ENCODE measurements at regions not wholly inside any gene's neighbourhood (a gene's known extent, or its start where the extent isn't known, plus 50 kb on each side); places are given as distances from the start of the nearest gene placed in this dataset.

GRCh38 chr1:232413674-232414073, 216.3 kb downstream of the SIPA1L2 start:
- TF ChIP-seq SUZ12 (IDR thresholded peaks at IDR 0.05; ENCODE audit: extremely low read depth, insufficient read depth, insufficient read length) (no peak), ZNF274 (IDR thresholded peaks at IDR 0.05; ENCODE audit: low read depth, low read length) (no peak), YY1 (IDR thresholded peaks at IDR 0.05; ENCODE audit: insufficient read depth, insufficient read length) (no peak)
- Histone ChIP-seq H3K36me3 (ENCODE audit: insufficient read depth, insufficient read length, low read length) (peaks cover 62% of the 10 kb centered on the region), H3K4me3 (ENCODE audit: insufficient read length, low read depth) (no peak overlapping the region), H3K27me3 (ENCODE audit: insufficient read depth, insufficient read length) (no peaks in the 10 kb centered on the region), H3K9ac (ENCODE audit: insufficient read length, low read depth) (no peak overlapping the region), H3K9me3 (ENCODE audit: insufficient read depth, low read length) (peaks cover 26% of the 10 kb centered on the region), H3K4me1 (ENCODE audit: insufficient read depth, insufficient read length) (no peaks in the 10 kb centered on the region)
- no peak for DNase-seq (ENCODE audit: low read depth, low spot score)

DNA sequence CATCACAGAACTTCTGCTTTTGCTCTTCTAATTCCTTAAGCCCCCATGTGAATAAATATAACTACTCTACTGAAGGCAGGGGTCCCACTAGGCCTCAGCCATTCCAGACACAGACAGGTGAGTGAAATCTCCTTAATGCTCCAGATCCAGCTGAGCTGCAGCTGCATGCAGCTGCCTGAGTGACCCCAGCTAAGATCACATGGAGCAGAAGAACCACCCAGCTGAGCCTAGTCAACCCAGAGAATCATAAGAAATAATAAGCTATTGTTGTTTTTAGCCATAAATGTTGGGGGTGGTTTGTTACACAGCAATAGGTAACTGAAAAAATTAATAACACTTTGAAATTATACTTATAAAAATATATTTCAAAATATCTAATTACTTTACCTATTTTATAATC, 220.3 kb downstream of the SIPA1L2 start:
- H3K27me3 ChIP-seq (ENCODE audit: insufficient read depth, insufficient read length), result no peaks in the 10 kb centered on the region
- peaks cover 43% of the 10 kb centered on the region for H3K36me3 ChIP-seq (ENCODE audit: insufficient read depth, insufficient read length, low read length)
- no peak overlapping the region for H3K9ac ChIP-seq (ENCODE audit: insufficient read length, low read depth)
- TF ChIP-seq YY1 (IDR thresholded peaks at IDR 0.05; ENCODE audit: insufficient read depth, insufficient read length), result no peak
- TF ChIP-seq SUZ12 (IDR thresholded peaks at IDR 0.05; ENCODE audit: extremely low read depth, insufficient read depth, insufficient read length), result no peak
- TF ChIP-seq ZNF274 (IDR thresholded peaks at IDR 0.05; ENCODE audit: low read depth, low read length), result no peak
- no peaks in the 10 kb centered on the region for H3K4me1 ChIP-seq (ENCODE audit: insufficient read depth, insufficient read length)
- H3K4me3 ChIP-seq (ENCODE audit: insufficient read length, low read depth), result no peak overlapping the region
- DNase-seq (ENCODE audit: low read depth, low spot score), result no peak
- peaks cover 26% of the 10 kb centered on the region for H3K9me3 ChIP-seq (ENCODE audit: insufficient read depth, low read length)

DNA sequence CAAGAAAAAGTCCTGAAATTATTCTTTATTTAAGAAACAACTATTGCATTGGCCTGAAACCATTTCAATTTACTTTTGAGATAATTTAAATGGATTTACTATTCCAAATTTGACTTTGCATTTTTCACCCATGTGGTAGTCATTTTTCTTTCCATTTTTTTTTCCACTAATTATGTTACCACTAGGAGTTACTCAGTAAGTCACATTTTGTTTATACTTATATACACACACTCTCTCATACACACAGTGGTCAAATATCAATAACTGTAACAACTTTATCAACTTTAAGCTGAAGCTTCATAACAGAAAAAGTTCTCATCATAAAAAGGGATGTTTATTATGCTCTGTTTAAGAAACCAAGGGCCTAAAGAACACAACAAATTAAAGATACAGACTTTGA, 222.8 kb downstream of the SIPA1L2 start:
- TF ChIP-seq SUZ12 (IDR thresholded peaks at IDR 0.05; ENCODE audit: extremely low read depth, insufficient read depth, insufficient read length) (no peak), YY1 (IDR thresholded peaks at IDR 0.05; ENCODE audit: insufficient read depth, insufficient read length) (no peak), ZNF274 (IDR thresholded peaks at IDR 0.05; ENCODE audit: low read depth, low read length) (no peak)
- no peaks in the 10 kb centered on the region for H3K4me1 ChIP-seq (ENCODE audit: insufficient read depth, insufficient read length)
- peaks cover 26% of the 10 kb centered on the region for H3K9me3 ChIP-seq (ENCODE audit: insufficient read depth, low read length)
- DNase-seq (ENCODE audit: low read depth, low spot score), result no peak
- peaks cover 46% of the 10 kb centered on the region for H3K36me3 ChIP-seq (ENCODE audit: insufficient read depth, insufficient read length, low read length)
- H3K9ac ChIP-seq (ENCODE audit: insufficient read length, low read depth), result no peak overlapping the region
- H3K27me3 ChIP-seq (ENCODE audit: insufficient read depth, insufficient read length), result no peaks in the 10 kb centered on the region
- H3K4me3 ChIP-seq (ENCODE audit: insufficient read length, low read depth), result no peak overlapping the region

- peaks cover 21% of the 10 kb centered on the region for H3K9me3 ChIP-seq (ENCODE audit: insufficient read depth, low read length)
- no peak overlapping the region for H3K9ac ChIP-seq (ENCODE audit: insufficient read length, low read depth)
- peaks cover 52% of the 10 kb centered on the region for H3K36me3 ChIP-seq (ENCODE audit: insufficient read depth, insufficient read length, low read length)
- no peak for DNase-seq (ENCODE audit: low read depth, low spot score)
- TF ChIP-seq ZNF274 (IDR thresholded peaks at IDR 0.05; ENCODE audit: low read depth, low read length) (no peak), SUZ12 (IDR thresholded peaks at IDR 0.05; ENCODE audit: extremely low read depth, insufficient read depth, insufficient read length) (no peak), YY1 (IDR thresholded peaks at IDR 0.05; ENCODE audit: insufficient read depth, insufficient read length) (no peak)
- no peaks in the 10 kb centered on the region for H3K27me3 ChIP-seq (ENCODE audit: insufficient read depth, insufficient read length)
- H3K4me1 ChIP-seq (ENCODE audit: insufficient read depth, insufficient read length), result no peaks in the 10 kb centered on the region
- H3K4me3 ChIP-seq (ENCODE audit: insufficient read length, low read depth), result no peak overlapping the region
Observed at GRCh38 chr1:232405781-232406180, 224.2 kb downstream of the SIPA1L2 start.

- Histone ChIP-seq H3K36me3 (ENCODE audit: insufficient read depth, insufficient read length, low read length) (peaks cover 55% of the 10 kb centered on the region), H3K27me3 (ENCODE audit: insufficient read depth, insufficient read length) (no peaks in the 10 kb centered on the region), H3K9ac (ENCODE audit: insufficient read length, low read depth) (no peak overlapping the region), H3K9me3 (ENCODE audit: insufficient read depth, low read length) (peaks cover 15% of the 10 kb centered on the region), H3K4me3 (ENCODE audit: insufficient read length, low read depth) (no peak overlapping the region), H3K4me1 (ENCODE audit: insufficient read depth, insufficient read length) (no peaks in the 10 kb centered on the region)
- TF ChIP-seq ZNF274 (IDR thresholded peaks at IDR 0.05; ENCODE audit: low read depth, low read length) (no peak), SUZ12 (IDR thresholded peaks at IDR 0.05; ENCODE audit: extremely low read depth, insufficient read depth, insufficient read length) (no peak), YY1 (IDR thresholded peaks at IDR 0.05; ENCODE audit: insufficient read depth, insufficient read length) (no peak)
- DNase-seq (ENCODE audit: low read depth, low spot score), result no peak
Observed at GRCh38 chr1:232404981-232405731, 224.8 kb downstream of the SIPA1L2 start.

DNA sequence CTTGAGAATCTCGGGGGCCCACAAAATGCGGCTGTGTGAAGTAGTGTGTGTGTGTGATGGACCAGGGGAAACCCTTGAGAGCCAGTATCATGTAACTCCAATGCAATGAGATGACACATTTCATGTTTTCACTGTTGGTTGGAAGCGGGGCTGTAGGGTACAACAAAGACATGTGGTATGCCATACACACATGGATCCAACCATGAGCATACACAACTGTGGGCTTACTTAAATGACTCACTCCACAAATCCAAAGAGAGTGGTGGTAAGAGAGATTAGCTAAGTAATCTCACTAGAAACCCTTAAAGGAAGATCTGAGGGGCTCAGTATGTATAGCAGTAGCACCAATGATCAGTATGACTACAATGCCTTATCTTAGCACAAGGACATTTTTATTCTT, 225.7 kb downstream of the SIPA1L2 start:
- no peak overlapping the region for H3K9ac ChIP-seq (ENCODE audit: insufficient read length, low read depth)
- peaks cover 2% of the 10 kb centered on the region for H3K4me1 ChIP-seq (ENCODE audit: insufficient read depth, insufficient read length)
- DNase-seq (ENCODE audit: low read depth, low spot score), result no peak
- TF ChIP-seq SUZ12 (IDR thresholded peaks at IDR 0.05; ENCODE audit: extremely low read depth, insufficient read depth, insufficient read length) (no peak), YY1 (IDR thresholded peaks at IDR 0.05; ENCODE audit: insufficient read depth, insufficient read length) (no peak), ZNF274 (IDR thresholded peaks at IDR 0.05; ENCODE audit: low read depth, low read length) (no peak)
- H3K27me3 ChIP-seq (ENCODE audit: insufficient read depth, insufficient read length), result no peaks in the 10 kb centered on the region
- H3K9me3 ChIP-seq (ENCODE audit: insufficient read depth, low read length), result peaks cover 5% of the 10 kb centered on the region
- no peak overlapping the region for H3K4me3 ChIP-seq (ENCODE audit: insufficient read length, low read depth)
- H3K36me3 ChIP-seq (ENCODE audit: insufficient read depth, insufficient read length, low read length), result peaks cover 56% of the 10 kb centered on the region

- no peak for DNase-seq (ENCODE audit: low read depth, low spot score)
- H3K4me3 ChIP-seq (ENCODE audit: insufficient read length, low read depth), result no peak overlapping the region
- TF ChIP-seq ZNF274 (IDR thresholded peaks at IDR 0.05; ENCODE audit: low read depth, low read length) (no peak), SUZ12 (IDR thresholded peaks at IDR 0.05; ENCODE audit: extremely low read depth, insufficient read depth, insufficient read length) (no peak), YY1 (IDR thresholded peaks at IDR 0.05; ENCODE audit: insufficient read depth, insufficient read length) (no peak)
- H3K36me3 ChIP-seq (ENCODE audit: insufficient read depth, insufficient read length, low read length), result peaks cover 64% of the 10 kb centered on the region
- H3K9me3 ChIP-seq (ENCODE audit: insufficient read depth, low read length), result no peaks in the 10 kb centered on the region
- H3K27me3 ChIP-seq (ENCODE audit: insufficient read depth, insufficient read length), result no peaks in the 10 kb centered on the region
- no peak overlapping the region for H3K9ac ChIP-seq (ENCODE audit: insufficient read length, low read depth)
- H3K4me1 ChIP-seq (ENCODE audit: insufficient read depth, insufficient read length), result peaks cover 2% of the 10 kb centered on the region
Observed at GRCh38 chr1:232403017-232403714, 226.8 kb downstream of the SIPA1L2 start.
